ENCODE measurements at regions not wholly inside any gene's neighbourhood (a gene's known extent, or its start where the extent isn't known, plus 50 kb on each side); places are given as distances from the start of the nearest gene placed in this dataset.
"Not testable (repeated sequence)": the region's sequence is repeated elsewhere in the genome, so short reads cannot be mapped to it uniquely, and the experiment has no call there.

DNA sequence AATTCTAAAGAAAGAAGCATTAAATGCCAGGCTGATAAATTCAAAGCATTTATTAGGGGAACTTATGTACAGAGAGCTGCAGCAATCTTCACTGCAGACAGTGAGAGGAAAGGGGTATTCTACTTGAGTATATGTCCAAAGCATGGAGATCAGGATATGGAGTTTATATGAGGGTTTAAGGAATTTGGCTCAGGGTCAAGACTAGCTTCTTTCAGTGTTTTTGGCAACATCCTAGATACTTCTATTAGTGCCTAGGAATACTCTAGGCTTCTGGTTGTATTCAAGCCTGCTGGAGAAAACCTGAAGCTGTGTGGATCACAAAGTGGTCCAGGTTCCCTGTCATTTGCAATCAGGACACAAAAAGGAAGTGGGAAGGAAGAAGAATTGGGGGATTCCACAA is 194.6 kb downstream of the CETN3 start:
- DNase-seq (ENCODE audit: low read depth) = no peak
- no peak overlapping the region for H3K4me3 ChIP-seq (ENCODE audit: low read depth, low read length)
- TF ChIP-seq, protein P1, sequence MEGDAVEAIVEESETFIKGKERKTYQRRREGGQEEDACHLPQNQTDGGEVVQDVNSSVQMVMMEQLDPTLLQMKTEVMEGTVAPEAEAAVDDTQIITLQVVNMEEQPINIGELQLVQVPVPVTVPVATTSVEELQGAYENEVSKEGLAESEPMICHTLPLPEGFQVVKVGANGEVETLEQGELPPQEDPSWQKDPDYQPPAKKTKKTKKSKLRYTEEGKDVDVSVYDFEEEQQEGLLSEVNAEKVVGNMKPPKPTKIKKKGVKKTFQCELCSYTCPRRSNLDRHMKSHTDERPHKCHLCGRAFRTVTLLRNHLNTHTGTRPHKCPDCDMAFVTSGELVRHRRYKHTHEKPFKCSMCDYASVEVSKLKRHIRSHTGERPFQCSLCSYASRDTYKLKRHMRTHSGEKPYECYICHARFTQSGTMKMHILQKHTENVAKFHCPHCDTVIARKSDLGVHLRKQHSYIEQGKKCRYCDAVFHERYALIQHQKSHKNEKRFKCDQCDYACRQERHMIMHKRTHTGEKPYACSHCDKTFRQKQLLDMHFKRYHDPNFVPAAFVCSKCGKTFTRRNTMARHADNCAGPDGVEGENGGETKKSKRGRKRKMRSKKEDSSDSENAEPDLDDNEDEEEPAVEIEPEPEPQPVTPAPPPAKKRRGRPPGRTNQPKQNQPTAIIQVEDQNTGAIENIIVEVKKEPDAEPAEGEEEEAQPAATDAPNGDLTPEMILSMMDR (IDR thresholded peaks at IDR 0.05; ENCODE audit: insufficient read depth, low read depth, low read length, missing control alignments) = no peak

DNA sequence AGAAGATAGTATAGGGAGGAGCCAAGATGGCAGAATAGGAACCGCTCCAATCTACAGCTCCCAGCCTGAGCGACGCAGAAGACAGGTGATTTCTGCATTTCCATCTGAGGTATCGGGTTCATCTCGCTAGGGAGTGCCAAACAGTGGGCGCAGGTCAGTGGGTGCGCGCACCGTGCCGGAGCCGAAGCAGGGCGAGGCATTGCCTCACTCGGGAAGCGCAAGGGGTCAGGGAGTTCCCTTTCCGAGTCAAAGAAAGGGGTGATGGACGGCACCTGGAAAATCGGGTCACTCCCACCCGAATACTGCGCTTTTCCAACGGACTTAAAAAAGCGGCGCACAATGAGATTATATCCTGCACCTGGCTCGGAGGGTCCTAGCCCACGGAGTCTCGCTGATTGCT is 201.2 kb downstream of the CETN3 start:
- not testable (repeated sequence) for DNase-seq (ENCODE audit: low read depth); H3K4me3 ChIP-seq (ENCODE audit: low read depth, low read length)

DNA sequence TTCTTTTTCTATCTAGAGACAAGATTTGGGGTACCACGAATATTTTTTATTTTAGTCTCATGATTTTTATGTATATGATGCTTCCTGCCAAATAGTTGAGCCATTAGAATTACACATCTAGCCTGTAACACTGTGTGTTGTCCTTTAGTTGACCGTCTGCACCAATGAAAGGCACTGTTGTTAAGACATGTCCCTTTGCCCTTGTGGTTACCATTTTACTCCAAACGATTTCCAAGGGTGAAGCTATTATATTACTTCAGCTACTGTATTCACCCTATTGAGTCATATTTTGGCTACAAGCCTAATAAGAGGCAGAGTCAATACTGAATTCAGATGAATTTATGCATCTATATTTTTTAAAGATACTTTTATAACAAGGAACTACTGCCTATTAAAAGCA is 207.6 kb downstream of the CETN3 start:
- no peak for DNase-seq (ENCODE audit: low read depth)
- H3K4me3 ChIP-seq (ENCODE audit: low read depth, low read length) = no peak overlapping the region
- TF ChIP-seq, protein P1 (IDR thresholded peaks at IDR 0.05; ENCODE audit: insufficient read depth, low read depth, low read length, missing control alignments) = no peak

DNA sequence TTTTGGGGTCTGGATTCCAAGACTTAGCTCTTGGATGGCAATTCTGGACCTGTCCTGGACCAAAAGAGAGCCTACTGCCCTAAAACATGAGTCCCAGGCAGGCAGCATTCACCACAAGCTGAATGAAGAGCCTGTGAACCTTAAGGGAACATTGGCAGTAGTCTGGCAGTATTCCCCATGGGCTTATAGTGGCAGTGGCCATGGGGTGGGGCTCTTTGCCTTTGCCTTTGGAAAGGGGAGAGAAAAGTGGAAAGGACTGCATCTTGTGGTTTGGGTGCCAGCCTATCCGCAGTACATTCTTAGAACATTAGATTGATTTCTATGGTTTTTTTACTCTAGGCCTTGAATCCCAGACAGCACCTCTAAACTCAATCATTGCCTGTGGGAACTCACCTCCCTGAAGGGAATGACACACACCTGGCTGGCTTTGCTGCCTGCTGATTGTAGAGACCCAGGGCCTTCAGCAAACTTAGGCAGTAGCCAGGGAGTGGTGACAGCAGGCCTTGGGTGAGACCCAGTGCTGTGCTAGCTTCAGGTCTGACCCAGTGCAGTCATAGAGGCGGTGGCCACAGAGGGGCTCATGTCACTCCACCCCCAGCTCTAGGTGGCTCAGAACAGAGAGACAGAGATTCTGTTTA is 216.3 kb downstream of the CETN3 start:
- H3K4me3 ChIP-seq (ENCODE audit: low read depth, low read length) = no peak overlapping the region
- TF ChIP-seq, protein P1 (IDR thresholded peaks at IDR 0.05; ENCODE audit: insufficient read depth, low read depth, low read length, missing control alignments) = no peak
- DNase-seq (ENCODE audit: low read depth) = no peak

DNA sequence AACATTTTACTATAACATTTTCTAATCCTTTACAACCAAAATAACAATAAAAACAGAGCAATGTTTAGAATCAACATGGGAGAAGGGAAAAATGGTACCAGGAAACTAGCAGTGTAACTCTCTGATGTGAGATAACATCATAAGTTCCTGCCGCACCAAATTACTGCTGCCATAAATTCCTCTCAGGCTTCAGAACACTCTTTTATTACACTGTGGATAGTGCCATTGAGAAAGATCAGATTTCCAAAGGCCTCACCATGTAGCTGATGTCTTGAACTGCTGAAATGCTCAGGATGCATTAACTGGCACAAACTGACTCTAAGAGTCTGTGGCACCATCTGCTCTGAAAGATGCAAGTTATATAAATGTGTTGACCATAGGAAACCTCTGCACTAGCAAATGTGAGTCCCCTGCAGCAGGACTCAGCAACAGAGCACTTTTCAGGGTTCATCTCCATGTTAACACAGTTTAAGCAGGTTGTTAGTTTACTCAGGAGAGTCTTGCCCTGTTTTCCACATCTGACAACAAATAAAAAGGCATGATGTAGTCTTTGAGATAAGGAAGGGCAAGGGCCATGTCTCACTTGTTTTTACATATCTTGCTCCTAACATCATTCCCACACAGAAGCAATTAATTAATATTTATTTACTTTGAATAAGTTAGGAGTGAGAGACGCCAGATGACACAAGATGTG is 218.1 kb downstream of the CETN3 start:
- no peak overlapping the region for H3K4me3 ChIP-seq (ENCODE audit: low read depth, low read length)
- TF ChIP-seq, protein P1 (IDR thresholded peaks at IDR 0.05; ENCODE audit: insufficient read depth, low read depth, low read length, missing control alignments) = no peak
- DNase-seq (ENCODE audit: low read depth) = no peak

DNA sequence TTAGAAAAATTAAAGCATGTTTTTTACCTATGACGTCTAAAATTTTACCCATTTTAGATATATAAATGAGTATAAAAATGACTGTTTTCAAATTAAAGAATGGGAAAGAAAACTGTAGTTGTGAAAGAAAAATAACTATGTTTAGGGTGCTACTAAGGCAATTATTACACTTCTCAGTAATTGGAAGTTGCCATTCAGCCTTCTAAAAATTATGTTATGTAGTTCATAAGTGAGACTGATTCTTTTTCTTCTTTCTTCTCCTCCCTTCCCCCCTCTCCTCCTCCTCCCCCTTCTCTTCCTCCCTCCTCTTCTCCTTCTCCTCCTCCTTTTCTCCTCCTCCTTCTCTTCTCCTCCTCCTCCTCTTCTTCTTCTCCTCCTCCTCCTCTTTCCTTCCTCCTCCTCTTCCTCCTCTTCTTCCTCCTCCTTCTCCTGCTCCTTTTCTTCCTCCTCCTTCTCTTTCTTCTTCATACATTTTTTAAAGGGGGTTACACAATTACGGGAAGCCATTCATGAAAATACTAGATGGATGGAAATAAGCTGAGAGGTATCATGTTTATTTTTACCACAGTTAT is 223.6 kb downstream of the CETN3 start:
- TF ChIP-seq, protein P1 (IDR thresholded peaks at IDR 0.05; ENCODE audit: insufficient read depth, low read depth, low read length, missing control alignments) = no peak
- no peak overlapping the region for H3K4me3 ChIP-seq (ENCODE audit: low read depth, low read length)
- DNase-seq (ENCODE audit: low read depth) = no peak

DNA sequence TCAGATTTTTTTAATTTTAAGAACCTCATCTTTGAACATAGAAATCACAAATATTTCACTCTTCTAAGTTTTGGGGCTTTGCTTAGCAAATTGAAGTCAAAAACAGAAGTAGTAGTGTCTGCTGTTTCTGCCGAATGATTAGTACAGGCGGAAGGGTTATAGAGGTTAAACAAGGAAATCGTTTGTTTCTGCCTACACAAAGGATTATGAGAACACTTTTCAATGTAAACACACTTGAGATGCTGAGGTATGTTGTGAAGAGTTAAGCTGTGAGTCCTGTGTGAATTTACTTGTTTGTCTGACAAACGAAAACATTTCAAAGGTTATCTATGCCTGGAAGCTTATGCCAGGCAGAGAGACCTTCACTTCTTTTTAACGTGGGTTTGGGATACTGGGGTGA is 224.8 kb downstream of the CETN3 start:
- TF ChIP-seq, protein P1 (IDR thresholded peaks at IDR 0.05; ENCODE audit: insufficient read depth, low read depth, low read length, missing control alignments) = no peak
- DNase-seq (ENCODE audit: low read depth) = no peak
- no peak overlapping the region for H3K4me3 ChIP-seq (ENCODE audit: low read depth, low read length)

All from GM12865 (cell line).